Renal cortex interstitium (tissue), 11 donors: ENCODE measurements at regions not wholly inside any gene's neighbourhood (a gene's known extent, or its start where the extent isn't known, plus 50 kb on each side); places are given as distances from the start of the nearest gene placed in this dataset.
"Not testable (repeated sequence)": the region's sequence is repeated elsewhere in the genome, so short reads cannot be mapped to it uniquely, and the experiment has no call there.

Source experiments
- DNase-seq, 11 donors: peaks; one replicate each; pipeline ENCODE4 v3.0.0-alpha.2; 2013; ENCODE audit warnings: low read depth in 9 of 11, low spot score in 4 of 11; ENCODE audit errors: extremely low read depth in 1 of 11

- not testable (repeated sequence) for DNase-seq
Measured at GRCh38 chrX:140633105-140633504, 76.5 kb upstream of the LINC00632 start.

DNA sequence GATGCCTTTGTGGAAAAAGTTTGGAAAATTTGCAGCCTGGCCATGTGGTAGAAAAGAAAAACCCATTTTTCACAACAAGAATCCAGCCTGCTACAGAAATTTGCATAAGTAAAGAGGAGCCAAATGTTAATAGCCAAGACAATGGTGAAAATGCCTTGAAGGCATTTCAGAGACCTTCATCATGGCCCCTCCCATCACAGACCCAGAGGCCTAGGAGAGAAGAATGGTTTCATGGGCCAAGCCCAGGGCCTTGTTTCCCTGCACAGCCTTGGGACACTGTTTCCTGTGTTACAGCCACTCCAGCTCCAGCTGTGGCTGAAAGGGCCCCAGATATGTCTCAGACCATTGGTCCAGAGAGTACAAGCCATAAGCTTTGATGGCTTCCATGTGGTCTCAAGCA lies 101.4 kb upstream of the LINC00632 start:
- no peak for DNase-seq

DNA sequence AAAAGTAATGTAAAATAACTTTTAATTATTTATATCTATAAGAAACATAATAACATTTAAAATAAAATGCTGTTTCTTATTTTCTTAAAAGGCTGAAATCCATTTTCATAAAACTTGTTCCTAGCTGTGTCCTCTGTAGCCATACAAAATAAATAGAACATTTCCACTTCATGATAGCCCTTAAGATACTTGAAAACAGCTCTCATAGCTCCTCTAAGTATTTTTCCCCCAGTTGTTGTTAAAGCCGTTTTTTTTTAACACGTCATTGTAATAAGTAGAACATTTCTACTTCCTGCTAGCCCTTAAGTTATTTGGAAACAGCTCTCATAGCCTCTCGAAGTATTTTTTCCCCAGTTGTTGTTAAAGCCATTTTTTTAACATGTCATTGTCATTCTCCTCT lies 97.3 kb upstream of the SOX3 start:
- no peak for DNase-seq

GRCh38 chrX:140599851-140600250 lies 95.0 kb upstream of the SOX3 start:
- no peak for DNase-seq

DNA sequence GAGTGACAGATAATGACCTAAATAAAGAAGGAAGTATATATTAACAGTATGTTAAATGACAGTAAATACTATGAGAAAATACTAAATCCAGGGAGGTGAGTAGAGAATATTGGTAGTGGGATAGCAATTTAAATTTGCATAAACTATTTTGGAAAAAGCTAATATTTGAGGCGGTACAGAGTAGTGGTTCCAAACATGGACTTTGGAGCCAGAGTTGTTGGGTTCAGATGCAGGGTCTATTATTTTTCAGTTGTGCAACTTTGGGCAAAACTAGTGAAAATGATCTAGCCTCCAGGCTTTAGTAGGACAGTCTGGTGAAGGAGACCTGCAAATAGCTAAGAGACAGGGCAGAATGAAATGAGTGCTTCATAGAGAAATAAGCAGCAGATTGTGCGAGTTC lies 84.8 kb upstream of the SOX3 start:
- no peak for DNase-seq

DNA sequence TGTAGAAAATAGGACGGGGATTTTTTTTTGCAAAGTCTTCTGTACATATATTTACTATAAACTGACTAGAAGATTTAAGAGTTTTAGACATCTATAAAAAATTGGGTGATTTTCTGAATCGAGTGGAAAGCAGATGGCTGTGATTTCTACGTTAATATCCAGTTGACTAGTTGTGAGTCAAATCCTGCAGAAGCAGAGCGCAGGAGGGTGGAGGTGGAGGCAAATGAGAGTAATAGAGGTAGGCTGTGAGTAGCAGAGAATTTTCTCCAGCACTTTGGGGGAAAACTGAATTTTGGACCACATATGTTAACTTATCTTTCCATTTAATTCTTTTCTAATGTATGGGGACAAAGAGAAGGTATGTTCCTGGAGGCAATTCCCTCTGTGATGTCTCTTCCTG lies 82.1 kb upstream of the SOX3 start:
- DNase-seq = no peak

DNA sequence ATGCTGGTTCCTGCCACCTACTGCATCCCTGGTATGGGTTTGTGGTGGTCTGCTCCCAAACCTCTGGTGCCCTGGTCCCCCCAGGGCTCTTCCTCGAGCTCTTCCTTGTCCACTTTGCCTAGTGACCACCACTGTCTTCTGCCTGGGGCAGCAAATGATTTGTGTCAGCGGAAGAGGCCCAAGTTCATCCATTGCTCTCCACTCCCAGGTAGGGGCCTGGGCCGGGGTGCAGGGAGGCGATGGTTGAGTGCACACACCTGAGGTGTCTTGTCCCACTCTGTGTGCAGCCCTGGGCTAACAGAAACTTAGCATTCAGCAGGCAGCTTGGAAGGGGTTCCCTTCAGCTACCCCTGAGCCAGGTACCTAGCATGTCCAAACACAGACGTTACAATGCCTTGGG lies 75.6 kb upstream of the SOX3 start:
- DNase-seq = no peak

DNA sequence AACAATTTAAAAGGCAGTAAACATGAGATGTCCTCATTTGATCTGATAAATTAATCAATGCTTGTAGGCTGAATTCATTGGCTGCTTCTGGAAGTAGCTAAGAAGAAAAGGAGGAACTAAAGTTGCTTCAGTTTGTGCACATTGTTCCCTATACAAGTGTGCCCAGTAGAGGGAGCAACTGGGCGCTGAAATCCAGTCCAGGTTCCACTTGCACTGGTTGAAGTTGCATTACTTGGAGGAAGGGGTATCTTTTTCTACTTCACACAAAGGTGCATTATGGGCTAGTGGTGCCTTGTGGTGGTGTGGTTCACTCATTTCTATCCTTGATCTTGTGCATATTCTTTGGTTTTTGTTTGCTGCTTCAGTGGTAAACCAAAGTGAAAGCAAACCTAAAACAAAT lies 67.9 kb upstream of the SOX3 start:
- peak in 8 of 11 donors; percentile 0 to 12 (median 3) for DNase-seq

DNA sequence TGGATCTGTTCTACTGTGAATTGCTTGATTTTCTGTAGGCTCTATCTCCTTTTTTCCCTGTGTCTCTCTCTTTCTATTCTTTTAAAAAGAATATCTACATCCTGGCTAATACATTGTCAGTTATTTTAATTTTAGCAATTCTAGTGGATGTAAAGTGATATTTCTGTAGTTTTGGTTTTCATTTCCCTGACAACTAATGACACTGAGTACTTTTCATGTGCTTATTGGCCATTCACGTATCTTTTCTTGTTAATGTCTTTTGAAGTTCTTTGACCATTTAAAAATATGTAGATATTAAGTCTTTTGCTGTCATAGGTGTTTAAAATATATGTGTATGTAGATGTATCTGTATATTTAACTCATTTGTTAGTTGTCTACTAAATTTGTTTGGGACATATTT lies 59.0 kb upstream of the SOX3 start:
- DNase-seq = no peak
